ENCODE measurements at regions not wholly inside any gene's neighbourhood (a gene's known extent, or its start where the extent isn't known, plus 50 kb on each side); places are given as distances from the start of the nearest gene placed in this dataset.
A peak's percentile ranks its signal among the peaks of the same experiment; 100 is the strongest.

DNA sequence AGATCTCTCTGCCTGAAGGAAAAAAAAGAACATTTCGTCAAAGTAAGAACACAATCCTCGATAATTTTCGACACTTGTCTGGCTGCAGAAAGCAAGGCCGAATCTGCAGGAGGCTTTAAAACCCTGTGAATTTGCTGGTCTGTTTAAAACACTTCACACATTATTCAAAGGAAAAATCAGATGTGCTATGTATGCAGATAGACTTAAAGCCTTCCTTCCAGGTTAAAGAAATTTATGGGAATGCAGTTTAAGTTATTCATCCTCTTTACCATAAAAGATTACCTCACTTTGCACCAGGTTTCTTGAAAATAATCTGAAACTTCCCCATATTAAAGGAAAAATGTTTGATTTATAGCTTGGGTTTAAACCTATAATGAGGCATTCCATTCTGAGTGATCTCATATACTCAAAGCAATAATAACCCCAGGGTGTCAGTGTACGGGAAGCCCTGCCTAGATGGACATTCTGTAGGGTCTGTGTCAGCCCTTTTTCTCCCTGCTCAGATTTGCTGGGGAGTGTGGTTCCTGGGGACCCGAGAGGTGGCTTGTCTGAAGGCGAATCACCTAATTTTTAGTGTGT, 323.5 kb upstream of the SLC24A2 start:
- DNase-seq = no peak

DNA sequence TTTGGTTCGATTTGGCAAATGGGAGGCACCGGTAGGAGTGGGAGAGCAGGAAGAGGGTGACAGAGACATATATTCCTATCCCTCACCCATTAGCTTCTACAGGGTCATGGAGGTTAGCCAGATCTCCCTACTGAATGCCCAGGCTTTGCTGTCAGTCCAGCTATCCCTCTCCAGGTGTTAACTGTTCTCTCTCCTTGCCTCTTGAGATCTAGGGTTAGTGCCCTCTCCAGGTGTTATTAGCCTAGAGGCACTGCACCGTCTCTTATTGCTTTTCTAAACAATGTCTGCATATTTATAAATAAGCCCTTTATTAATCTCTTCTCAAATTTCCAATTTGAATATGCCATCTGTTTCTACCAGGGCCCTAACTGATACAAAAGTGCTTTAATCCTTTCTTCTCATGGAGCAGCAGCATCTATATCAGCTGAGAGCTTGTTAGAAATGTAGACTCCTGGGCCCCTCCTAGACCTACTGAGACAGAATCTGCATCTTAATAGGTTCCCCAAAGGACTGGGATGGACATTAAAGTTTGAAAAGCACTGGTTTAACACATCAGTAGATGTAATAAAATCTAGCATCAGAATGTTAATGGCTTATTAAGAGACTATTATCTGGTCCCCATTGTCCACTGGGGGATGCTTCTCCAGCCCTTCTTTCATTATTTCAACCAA, 322.5 kb upstream of the SLC24A2 start:
- DNase-seq = no peak

DNA sequence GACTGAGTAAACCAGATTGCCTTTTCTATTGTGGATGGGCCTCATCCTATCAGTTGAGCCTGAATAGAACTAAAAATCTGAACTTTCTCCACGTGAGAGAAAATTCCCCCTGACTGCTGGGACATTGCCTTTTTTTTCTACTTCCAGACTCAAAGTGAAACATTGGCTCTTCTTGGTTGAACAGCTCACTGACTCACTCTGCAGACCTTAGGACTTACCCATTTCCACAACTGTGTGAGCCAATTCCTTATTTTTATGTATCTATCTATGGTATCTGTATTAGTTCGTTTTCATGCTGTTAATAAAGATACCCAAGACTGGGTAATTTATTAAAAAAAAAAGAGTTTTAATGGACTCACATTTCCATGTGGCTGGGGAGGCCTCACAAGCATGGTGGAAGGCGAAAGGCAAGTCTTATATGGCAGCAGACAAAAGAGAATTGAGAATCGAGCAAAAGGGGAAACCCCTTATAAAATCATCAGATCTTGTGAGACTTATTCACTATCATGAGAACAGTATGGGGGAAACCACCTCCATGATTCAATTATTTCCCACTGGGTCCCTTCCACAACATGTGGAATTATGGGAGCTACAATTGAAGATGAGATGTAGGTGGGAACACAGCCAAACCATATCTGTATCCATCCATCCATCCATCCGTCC, 306.7 kb upstream of the SLC24A2 start:
- peak; percentile 2 for DNase-seq

DNA sequence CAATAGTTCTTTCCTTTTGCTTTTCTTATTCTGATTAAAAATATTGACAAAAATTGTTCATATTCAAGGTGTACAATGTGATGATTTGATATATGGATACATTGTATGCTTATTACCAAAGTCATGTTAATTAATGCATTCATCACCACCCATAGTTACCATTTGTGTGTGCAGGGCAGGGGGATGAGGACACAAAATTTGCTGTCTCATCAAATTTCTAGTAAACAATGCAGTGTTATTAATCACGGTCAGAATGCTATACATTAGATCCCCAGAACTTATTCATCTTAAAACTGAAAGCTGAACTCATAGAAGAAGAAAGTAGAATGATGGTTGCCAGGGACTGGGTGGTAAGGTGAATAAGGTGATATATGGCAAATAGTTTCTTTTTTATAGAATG, 303.7 kb upstream of the SLC24A2 start:
- no peak for DNase-seq

DNA sequence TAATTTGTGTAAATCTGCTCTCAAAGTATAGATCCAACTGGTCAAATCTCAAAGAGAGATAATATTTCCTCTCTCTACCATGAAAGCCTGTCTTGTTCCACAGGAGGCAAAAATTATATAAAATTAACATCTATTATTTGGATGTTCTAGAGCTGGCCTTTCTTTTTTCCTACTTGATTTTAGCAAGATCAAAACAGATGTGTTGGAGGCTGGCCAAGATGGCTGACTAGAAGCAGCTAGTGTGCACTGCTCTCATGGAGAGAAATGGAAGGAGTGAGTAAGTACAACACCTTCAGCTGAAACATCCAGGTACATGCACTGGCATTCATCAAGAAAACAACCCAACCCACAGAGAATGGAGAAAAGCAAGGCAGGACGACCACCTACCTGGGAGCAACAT, 298.6 kb upstream of the SLC24A2 start:
- DNase-seq = no peak

DNA sequence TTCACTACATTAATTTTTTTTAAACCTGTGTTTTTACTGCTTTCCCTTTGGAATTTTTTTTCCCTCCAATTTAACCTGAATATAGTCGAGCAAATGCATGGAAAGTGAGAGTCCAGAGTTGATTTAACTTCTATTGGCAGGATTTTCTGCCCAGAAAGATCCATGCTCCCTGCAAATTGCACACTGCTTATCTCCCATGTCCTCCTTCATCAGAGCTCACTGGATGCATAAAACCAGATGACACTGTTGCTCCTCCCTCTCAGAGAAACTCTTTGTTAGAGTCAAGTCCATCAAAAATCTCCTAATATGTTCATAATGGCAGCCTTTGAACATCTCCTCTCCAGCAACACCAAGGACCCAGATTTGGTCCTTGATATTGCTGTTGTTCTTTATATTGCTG, 297.0 kb upstream of the SLC24A2 start:
- DNase-seq = no peak

DNA sequence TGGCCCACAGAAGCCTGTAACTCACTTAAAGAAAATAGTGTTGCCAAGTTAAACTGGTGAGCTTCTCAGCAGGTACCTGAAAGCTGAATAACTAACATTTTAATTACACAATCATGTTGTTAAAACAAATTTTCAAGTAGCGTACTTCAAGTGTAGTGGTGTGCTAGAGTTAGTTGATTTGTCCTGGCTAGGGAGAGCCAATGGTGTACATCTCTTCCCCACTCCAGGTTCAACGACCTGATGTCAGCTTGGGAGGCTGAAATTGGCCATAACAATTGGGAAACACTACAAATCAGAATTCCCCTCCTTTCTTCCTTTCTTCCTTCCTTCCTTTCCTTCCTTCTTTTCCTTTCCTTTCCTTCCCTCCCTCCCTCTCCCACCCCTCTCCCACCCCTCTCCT, 295.3 kb upstream of the SLC24A2 start:
- DNase-seq = no peak

DNA sequence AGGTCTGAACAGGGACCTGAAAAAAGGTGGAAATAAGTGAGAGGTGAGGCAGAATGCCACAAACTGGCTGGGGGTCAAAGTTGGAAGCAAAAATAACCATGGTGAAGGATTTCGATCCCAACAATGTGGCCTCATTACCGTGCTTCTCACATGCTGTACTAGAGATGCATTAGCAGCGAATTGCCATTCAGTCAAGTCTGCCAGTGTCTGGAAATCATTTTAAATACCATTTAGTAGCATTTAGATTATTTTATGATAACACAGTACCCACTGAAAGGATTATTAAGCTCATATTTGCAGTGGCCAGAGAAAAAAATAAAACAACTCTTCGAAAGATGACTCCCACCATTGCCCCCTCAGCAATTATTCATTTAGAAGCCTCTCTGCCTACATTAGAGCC, 294.6 kb upstream of the SLC24A2 start:
- DNase-seq = no peak

DNA sequence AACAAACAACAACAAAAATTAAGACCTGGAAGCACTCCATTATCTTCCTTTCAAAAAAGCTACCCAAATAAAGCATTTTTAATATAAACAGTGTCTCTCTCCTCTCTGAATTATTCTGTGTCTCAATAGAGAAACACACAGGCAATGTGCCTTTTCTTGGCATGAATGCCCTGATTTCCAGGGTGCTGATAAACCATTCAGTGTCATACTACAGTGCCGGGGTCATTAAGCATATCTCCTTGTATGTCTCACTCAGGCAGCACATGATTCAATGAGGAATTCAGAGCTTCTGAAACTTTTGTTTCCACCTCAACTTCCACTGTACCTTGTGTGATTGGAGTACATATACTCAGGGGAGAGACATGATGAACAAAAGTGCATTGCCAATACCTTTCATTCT, 294.0 kb upstream of the SLC24A2 start:
- no peak for DNase-seq

DNA sequence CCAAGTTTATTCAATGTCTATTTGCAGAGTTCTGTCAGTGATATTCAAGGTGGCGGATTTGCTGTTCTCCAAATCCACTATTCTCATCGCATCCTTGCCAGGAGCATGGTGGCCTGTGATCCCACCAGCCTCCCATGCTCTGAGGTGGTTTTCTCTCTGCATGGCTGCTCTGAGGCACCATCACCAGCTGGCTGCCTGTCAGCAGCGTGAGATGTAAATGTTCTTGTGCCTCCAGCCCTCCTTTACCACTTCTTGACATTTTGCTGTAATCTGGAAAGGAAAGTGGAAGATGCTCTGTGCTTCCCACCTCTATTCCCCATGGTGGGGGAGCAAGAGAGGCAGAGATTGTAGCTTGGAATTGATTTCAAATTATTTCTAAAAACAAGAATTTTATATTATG, 293.6 kb upstream of the SLC24A2 start:
- no peak for DNase-seq

DNA sequence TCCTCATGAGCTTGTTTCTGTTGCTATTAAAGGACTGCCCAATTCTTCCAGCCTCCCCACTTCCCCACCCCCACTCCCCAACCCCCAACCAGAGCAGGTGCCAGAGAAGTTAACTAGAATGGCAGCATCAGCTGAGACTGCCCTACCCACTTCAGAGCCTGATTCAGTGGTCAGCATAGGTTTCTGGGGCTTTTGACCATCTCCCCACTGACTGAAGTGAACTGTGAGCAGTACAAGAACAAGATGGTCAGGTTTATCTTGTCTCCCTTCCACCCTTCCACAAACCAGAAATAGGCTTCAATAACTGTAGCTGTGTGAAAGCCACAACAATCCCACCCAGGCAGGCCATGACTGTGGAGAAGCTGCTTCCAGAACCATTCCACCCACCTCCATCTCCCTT, 289.4 kb upstream of the SLC24A2 start:
- DNase-seq = no peak

DNA sequence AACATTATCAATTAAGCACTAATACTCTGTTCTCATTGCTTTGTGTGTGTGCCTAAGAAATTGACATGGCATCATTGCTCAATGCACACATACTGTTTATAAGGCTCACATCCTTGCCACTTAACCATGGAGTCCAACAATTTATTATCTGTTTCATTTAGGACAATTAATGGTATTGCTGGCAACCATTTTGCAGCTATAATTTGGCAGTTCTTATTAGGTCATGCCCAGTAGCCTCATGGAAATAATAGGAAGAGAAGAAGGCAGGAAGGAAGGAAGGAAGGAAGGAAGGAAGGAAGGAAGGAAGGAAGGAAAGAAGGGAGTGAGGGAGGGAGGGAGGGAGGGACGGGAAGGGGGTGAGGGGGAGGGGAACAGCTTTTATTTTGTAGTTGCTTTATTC, 285.5 kb upstream of the SLC24A2 start:
- DNase-seq = no peak

DNA sequence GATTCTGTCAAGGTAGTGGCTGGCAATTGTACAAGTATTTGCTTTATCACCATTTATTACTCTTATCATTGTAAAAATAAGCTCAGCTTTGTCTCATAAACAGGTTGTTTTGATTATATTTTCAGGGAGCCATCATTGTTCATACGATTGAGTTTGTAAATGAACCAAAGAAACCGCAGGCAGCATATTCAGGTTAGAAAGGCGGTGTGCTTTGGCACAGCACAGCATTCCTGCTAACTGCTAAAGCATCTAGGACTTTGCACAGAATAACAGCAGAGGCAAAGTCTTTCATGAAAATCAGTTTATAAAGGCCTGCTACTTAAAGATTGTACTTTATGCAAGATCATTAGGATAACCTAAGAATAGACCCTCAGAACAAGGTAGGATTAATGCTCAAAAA, 281.5 kb upstream of the SLC24A2 start:
- DNase-seq = no peak

DNA sequence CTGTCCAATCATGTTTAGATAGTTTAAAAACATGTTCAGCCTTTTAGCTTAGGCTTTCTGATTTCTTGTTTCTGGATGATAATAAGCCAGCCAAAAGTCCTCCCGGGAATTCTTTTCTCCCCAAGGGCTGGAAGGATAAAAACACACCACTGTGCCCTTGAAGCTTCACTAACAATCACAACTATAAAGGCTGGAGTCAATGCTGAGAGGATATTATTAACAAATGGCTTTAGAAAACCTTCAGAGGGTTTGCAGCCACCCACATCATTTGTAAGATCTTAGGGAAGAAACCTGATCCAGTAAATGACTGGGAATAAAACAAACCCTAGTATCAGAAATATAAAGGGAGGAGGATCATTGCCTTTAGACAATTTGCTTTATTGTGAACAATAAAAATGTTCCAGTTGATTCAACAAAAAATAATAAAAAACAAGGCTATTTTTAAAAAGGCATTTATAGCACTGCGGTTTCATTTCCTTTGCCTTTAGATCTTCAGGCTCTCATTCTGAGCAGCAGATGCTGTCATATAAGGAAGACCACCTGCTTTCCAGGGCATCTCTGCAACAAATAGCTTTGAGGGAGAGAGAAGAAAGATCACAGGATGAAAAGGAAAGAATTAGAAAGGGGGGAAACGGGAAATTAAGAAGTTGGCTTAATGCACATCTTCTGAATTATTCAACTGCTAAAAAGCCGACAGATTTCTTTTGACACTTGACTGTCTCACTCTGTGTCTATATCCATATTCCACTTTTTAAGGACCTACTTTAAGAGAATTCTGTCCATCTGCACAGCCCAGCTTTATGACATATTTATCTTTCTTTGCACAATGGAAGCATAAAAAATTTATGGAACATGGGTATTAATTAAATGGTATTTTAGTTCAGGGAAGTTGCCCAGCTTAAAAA, 277.2 kb upstream of the SLC24A2 start:
- no peak for DNase-seq

DNA sequence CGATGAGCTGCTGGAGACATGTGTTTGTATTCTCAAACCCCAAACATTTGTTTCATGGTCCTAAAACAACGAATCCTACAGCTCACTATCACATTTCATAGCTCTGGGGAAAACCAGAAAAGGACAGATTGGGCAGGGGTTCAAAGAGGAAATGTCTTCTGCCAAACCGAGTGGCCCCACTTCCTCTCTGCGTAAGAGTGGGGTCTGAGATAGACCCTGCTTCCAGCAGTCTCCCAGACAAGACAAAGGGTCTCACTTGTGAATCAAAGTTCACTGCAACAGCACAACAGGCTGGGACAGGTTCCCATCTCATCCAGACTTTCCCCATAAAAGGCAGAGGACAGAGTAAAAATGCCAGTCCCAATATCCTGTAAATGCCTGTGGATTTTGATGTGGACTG, 276.2 kb upstream of the SLC24A2 start:
- no peak for DNase-seq

DNA sequence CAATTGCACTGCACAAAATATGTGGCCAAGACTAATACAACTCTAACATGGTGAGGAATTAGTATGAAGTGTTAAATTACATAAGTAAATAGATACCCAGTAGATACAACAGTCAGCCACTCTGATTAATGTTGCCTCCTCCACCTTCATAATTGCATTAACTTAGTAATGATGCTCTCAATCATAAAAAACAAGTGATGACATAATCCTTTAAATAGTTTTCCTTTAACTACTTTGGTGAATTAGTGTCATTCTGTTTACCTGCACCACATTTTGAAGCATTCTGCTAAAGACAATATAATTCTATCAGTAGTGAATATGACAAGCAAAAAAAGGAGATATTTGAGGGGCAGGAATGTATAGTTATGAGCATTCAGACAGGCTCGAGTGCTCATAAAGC, 265.9 kb upstream of the SLC24A2 start:
- DNase-seq = no peak

DNA sequence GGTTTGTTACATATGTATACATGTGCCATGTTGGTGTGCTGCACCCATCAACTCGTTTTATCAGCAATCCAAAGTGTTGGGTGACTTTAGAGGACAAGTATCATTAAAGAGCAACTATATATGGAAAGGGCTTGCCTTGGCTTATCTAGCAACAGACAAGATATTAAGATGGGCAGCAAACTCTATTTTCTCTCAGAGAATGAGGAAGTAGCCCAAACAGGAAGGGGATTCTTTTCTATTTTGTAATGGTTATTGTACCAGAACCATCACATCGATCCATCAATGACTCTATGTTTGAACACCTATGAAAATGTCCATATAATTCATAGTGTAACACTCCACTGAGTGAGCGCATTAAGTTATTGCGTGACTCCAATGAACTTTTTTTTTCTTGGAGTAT, 260.1 kb upstream of the SLC24A2 start:
- no peak for DNase-seq

DNA sequence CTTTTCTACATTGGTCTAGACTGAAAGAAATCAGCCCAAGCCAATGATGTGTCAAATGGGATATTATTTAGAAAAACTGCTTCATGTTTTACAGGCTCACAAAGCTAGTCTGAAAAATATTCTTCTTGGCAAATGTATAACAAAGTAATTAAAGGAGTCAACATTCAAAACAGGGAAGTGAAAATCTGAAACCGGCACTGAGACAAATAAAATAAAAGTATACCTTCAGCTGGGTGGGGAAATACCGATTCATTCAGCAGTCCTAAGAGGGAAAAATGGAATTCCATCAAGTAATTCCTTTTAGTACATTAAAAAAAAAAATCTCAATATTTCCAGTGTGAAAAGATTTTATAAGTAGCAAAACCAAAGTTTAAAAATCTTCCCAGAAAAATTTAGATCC, 259.6 kb upstream of the SLC24A2 start:
- no peak for DNase-seq

DNA sequence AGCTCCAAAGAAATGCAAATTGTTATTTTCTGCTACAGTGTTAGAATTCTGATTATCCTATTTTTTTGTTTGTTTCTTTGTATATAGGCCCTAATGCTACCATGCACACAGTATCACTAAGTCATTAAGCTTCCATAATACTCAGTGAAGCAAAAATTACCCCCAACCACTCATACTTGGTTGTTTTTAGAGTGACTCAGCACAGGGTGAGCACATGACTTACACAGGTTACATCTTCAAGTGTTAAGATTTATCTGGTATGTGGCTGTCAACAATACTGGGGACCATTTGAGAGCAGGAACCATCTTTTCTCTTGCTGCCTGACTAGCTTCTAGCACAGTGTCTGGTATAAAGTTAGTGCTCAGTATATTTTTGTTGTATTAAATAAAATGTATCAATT, 255.8 kb upstream of the SLC24A2 start:
- DNase-seq = no peak

DNA sequence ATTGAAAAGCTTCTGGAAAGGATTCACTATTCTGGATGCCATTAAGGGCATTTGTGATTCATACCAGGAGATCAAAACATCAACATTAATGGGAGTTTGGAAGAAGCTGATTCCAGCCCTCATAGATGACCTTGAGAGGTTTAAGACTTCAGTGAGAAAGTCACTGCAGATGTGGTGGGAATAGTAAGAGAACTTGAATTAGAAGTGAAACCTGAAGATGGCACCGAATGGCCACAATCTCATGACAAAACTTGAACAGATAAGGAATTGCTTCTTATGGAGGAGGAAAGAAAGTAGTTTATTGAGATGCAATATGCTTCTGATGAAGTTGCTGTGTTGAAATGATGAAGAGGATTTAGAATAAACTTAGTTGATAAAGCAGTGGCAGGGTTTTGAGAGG, 254.6 kb upstream of the SLC24A2 start:
- DNase-seq = no peak

DNA sequence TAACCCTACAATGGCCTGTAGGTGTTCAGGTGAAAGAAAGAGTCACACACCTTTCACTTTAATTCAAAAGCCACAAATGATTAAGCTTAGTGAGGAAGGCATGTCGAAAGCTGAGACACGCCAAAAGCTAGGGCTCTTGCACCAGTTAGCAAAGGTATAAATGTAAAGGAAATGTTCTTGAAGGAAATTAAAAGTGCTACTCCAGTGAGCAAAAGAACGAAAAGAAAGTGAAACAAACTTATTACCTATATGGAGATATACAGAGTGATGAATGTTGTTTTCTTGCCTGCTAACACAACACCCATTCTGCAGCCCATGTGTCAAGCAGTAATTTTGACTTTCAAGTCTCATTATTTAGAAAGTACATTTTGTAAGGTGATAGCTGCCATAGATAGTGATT, 254.2 kb upstream of the SLC24A2 start:
- DNase-seq = no peak

DNA sequence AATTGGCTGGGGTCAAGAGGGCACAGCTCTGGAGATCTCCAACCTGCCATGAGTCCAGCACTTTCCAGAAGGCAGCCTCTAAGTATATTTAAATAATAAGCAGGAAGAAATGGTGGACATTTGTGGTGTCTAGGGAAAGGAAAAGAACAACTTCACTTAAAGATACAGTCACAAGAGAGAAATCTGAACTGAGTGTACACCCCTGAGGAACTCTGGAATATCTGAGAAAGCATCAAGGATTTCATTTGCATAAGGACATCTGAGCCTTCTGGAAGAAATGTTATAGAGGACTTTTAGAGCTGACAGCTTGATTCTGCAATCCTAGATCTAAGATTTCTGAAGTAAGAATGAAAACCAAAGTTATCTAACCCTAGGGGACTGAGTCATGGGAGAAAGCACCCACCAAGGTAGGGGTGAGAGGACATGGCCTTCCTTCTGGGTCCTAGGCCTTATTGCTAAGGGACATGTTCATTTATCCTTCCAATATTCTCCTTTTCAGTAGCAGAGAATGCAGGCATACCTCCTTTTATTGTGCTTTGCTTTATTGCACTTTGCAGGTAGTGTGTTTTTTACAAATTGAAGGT, 253.4 kb upstream of the SLC24A2 start:
- DNase-seq = no peak

DNA sequence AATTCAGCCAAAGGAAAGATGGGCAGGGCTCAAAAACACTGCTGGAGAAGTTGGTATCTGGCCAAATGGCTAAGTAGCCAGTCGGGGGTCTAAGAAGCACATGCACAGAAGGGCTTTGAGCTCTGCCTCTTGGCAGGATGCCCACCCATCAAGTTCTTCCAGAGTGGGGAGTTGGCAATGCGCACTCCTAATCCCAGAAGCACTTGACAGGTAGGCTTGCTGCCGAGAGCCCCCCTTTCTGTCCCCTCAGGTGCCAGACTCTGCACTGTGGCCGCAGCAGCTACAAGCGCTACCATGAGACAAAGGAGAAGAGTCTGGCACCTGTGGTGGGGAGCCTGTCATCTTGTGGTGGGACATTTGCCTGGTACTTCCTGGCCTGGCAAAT, 252.9 kb upstream of the SLC24A2 start:
- no peak for DNase-seq
